WTC11 (cell line): ENCODE measurements at regions not wholly inside any gene's neighbourhood (a gene's known extent, or its start where the extent isn't known, plus 50 kb on each side); places are given as distances from the start of the nearest gene placed in this dataset.

Experiments
- ATAC-seq: fragments of 200-7000 bp; cut with Tn5 transposase; 2 replicates; pipeline ENCODE4 v1.10.0; 2021; ENCODE audit warnings: mild to moderate bottlenecking, moderate library complexity
- CTCF ChIA-PET: fragments of 300-600 bp; sonication (Branson Sonifier 250); formaldehyde crosslinking; loops from one replicate; lab custom pipeline; 2021; ENCODE audit warnings: antibody characterized with exemption; lab: Charles Lee
- POLR2A ChIA-PET: fragments of 350-600 bp; sonication (Branson Sonifier 250); formaldehyde crosslinking; loops from one replicate; lab custom pipeline; 2021; ENCODE audit warnings: antibody characterized with exemption; lab: Charles Lee
- DNase-seq: peaks from one replicate; pipeline ENCODE4 v3.0.0; 2021; ENCODE audit warnings: low spot score
- H3K27ac Mint-ChIP-seq: 2 replicates; pipeline ENCODE4 v1.8.0; 2021; ENCODE audit warnings: mixed read lengths
- H3K27me3 Mint-ChIP-seq: 2 replicates; pipeline ENCODE4 v1.8.0; 2021; ENCODE audit warnings: low read depth, mild to moderate bottlenecking, moderate library complexity, mixed read lengths
- H3K36me3 Mint-ChIP-seq: 2 replicates; pipeline ENCODE4 v1.8.0; 2021; ENCODE audit warnings: mixed read lengths
- H3K4me1 Mint-ChIP-seq: 2 replicates; pipeline ENCODE4 v1.8.0; 2022; ENCODE audit warnings: mixed read lengths
- H3K4me3 Mint-ChIP-seq: 2 replicates; pipeline ENCODE4 v1.8.0; 2021; ENCODE audit warnings: mild to moderate bottlenecking, moderate library complexity, mixed read lengths
- H3K9me3 Mint-ChIP-seq: 2 replicates; pipeline ENCODE4 v1.8.0; 2021; ENCODE audit warnings: mixed read lengths
- ATF2 ChIP-seq: sonication (generic); formaldehyde crosslinking; IDR thresholded peaks from 2 replicates; pipeline ENCODE4 v1.8.1; 2022; ENCODE audit warnings: low read depth, missing genetic modification reagents, borderline replicate concordance
- CDX4 ChIP-seq: fragments of 250-450 bp; sonication (Bioruptor Pico); IDR thresholded peaks from 2 replicates; pipeline ENCODE4 v1.9.0; 2021; ENCODE audit warnings: moderate library complexity, mild to moderate bottlenecking, inconsistent platforms, borderline replicate concordance
- CTCF ChIP-seq: fragments of 200-600 bp; IDR thresholded peaks from 2 replicates; pipeline ENCODE4 v1.8.0; 2022; ENCODE audit warnings: antibody characterized with exemption
- ELF4 ChIP-seq: sonication (generic); formaldehyde crosslinking; IDR thresholded peaks from 2 replicates; pipeline ENCODE4 v1.8.1; 2022; ENCODE audit warnings: low read depth, mild to moderate bottlenecking, moderate library complexity, missing genetic modification reagents
- ERG ChIP-seq: fragments of 250-450 bp; sonication (Bioruptor Pico); IDR thresholded peaks from 2 replicates; pipeline ENCODE4 v1.8.0; 2021; ENCODE audit warnings: mild to moderate bottlenecking
- ESRRA ChIP-seq: sonication (generic); formaldehyde crosslinking; IDR thresholded peaks from 2 replicates; pipeline ENCODE4 v1.8.1; 2022; ENCODE audit warnings: mild to moderate bottlenecking, missing genetic modification reagents, borderline replicate concordance
- FOXJ3 ChIP-seq: sonication (generic); formaldehyde crosslinking; IDR thresholded peaks from 2 replicates; pipeline ENCODE4 v1.9.0; 2021; ENCODE audit warnings: missing genetic modification reagents, mild to moderate bottlenecking, borderline replicate concordance
- GRHL2 ChIP-seq: fragments of 250-450 bp; sonication (Bioruptor Pico); IDR thresholded peaks from 2 replicates; pipeline ENCODE4 v1.8.0; 2022; ENCODE audit warnings: mild to moderate bottlenecking, moderate library complexity; ENCODE audit not compliant: insufficient replicate concordance, severe bottlenecking
- MAX ChIP-seq: sonication (generic); formaldehyde crosslinking; IDR thresholded peaks from 2 replicates; pipeline ENCODE4 v1.8.0; 2022; ENCODE audit warnings: mild to moderate bottlenecking, missing genetic modification reagents
- MXD4 ChIP-seq: fragments of 250-450 bp; sonication (Bioruptor Pico); IDR thresholded peaks from 2 replicates; pipeline ENCODE4 v1.8.0; 2021; ENCODE audit warnings: mild to moderate bottlenecking, moderate library complexity, borderline replicate concordance
- NR3C1 ChIP-seq: sonication (generic); formaldehyde crosslinking; conservative IDR thresholded peaks from 2 replicates; pipeline ENCODE4 v1.8.1; 2023; ENCODE audit warnings: low read depth, mild to moderate bottlenecking, missing genetic modification reagents
- SMAD3 ChIP-seq: sonication (generic); formaldehyde crosslinking; IDR thresholded peaks from 2 replicates; pipeline ENCODE4 v1.8.0; 2022; ENCODE audit warnings: missing genetic modification reagents, mild to moderate bottlenecking, borderline replicate concordance
- SOX15 ChIP-seq: fragments of 250-450 bp; sonication (Bioruptor Pico); IDR thresholded peaks from 2 replicates; pipeline ENCODE4 v1.9.0; 2021; ENCODE audit warnings: mild to moderate bottlenecking
- TEAD1 ChIP-seq: sonication (generic); formaldehyde crosslinking; IDR thresholded peaks from 2 replicates; pipeline ENCODE4 v1.8.0; 2022; ENCODE audit warnings: mild to moderate bottlenecking, missing genetic modification reagents
- TEAD4 ChIP-seq: sonication (generic); formaldehyde crosslinking; IDR thresholded peaks from 2 replicates; pipeline ENCODE4 v1.8.0; 2022; ENCODE audit warnings: mild to moderate bottlenecking, missing genetic modification reagents
- TP53 ChIP-seq: sonication (generic); formaldehyde crosslinking; IDR thresholded peaks from 2 replicates; pipeline ENCODE4 v1.8.1; 2023; ENCODE audit warnings: mild to moderate bottlenecking, missing genetic modification reagents
- ZNF121 ChIP-seq: sonication (generic); formaldehyde crosslinking; IDR thresholded peaks from 2 replicates; pipeline ENCODE4 v1.8.0; 2023; ENCODE audit warnings: missing genetic modification reagents
- ZNF232 ChIP-seq: sonication (generic); formaldehyde crosslinking; IDR thresholded peaks from 2 replicates; pipeline ENCODE4 v1.8.0; 2022; ENCODE audit warnings: mild to moderate bottlenecking, missing genetic modification reagents
- ZNF317 ChIP-seq: sonication (generic); formaldehyde crosslinking; IDR thresholded peaks from 2 replicates; pipeline ENCODE4 v1.8.1; 2023; ENCODE audit warnings: low read depth, mild to moderate bottlenecking, moderate library complexity, missing genetic modification reagents, borderline replicate concordance
- TF ChIP-seq, protein P1 (sequence below): sonication (generic); formaldehyde crosslinking; IDR thresholded peaks from 2 replicates; pipeline ENCODE4 v1.8.1; 2023; ENCODE audit warnings: mild to moderate bottlenecking, moderate library complexity, missing genetic modification reagents

DNA sequence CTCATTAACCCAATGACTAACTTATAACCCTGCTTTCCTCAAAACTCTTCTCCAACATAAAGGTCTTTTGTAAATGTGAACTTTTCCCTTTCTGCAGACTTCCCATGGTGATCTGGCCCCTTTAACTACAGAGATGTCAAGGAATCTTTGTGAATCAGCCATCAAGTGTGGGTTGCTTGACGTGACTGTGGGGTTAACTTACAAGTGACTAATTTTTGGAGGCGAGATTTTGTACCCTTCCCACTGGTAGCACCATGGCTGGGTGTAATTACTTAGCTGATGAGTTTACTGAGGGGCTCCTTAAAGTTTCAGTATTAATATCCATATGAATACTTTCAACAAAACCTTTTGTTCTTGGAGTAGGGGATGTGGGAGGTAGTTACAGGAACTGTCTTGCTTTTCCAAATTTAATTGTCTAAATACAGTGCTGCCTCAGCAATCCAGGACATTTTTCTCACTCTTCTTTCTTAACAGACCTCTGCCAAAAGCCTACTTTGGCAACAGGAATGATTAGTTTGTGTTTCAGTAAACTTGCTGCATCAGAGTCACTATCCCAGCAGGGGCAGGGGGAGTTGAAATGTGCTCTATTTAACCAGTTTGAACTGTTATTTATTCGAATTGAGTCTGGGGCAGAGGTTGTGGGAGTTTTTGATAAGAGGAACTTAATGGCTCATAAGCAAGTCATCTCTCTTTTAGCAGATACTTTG is 217.3 kb upstream of the FGGY start:
- H3K4me3 Mint-ChIP-seq, result peak overlapping the region; percentile 14; the same call in 1 of the 2 replicates
- H3K9me3 Mint-ChIP-seq, result no peaks in the 10 kb centered on the region
- DNase-seq, result no peak
- TF ChIP-seq CDX4 (CRISPR knock-in tag) (no peak), MAX (CRISPR knock-in tag) (no peak), ESRRA (no peak), FOXJ3 (CRISPR knock-in tag) (no peak), SOX15 (CRISPR knock-in tag) (no peak), ATF2 (CRISPR knock-in tag) (no peak), TEAD1 (CRISPR knock-in tag) (no peak), ZNF232 (no peak), NR3C1 (no peak), TEAD4 (CRISPR knock-in tag) (no peak), ELF4 (CRISPR knock-in tag) (no peak), ZNF121 (CRISPR knock-in tag) (no peak), SMAD3 (CRISPR knock-in tag) (no peak), ERG (CRISPR knock-in tag) (no peak), TP53 (CRISPR knock-in tag) (no peak), CTCF (no peak), MXD4 (CRISPR knock-in tag) (no peak), GRHL2 (CRISPR knock-in tag) (no peak), ZNF317 (CRISPR knock-in tag) (no peak)
- TF ChIP-seq, protein P1, sequence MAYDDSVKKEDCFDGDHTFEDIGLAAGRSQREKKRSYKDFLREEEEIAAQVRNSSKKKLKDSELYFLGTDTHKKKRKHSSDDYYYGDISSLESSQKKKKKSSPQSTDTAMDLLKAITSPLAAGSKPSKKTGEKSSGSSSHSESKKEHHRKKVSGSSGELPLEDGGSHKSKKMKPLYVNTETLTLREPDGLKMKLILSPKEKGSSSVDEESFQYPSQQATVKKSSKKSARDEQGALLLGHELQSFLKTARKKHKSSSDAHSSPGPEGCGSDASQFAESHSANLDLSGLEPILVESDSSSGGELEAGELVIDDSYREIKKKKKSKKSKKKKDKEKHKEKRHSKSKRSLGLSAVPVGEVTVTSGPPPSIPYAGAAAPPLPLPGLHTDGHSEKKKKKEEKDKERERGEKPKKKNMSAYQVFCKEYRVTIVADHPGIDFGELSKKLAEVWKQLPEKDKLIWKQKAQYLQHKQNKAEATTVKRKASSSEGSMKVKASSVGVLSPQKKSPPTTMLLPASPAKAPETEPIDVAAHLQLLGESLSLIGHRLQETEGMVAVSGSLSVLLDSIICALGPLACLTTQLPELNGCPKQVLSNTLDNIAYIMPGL (CRISPR knock-in tag), result no peak
- CTCF ChIA-PET, result no interaction called here
- peaks cover 91% of the 10 kb centered on the region for H3K4me1 Mint-ChIP-seq
- H3K27ac Mint-ChIP-seq, result peak overlapping the region; percentile 98
- POLR2A ChIA-PET, result no interaction called here
- no peak for ATAC-seq
- no peaks in the 10 kb centered on the region for H3K36me3 Mint-ChIP-seq
- no peaks in the 10 kb centered on the region for H3K27me3 Mint-ChIP-seq
